ENCODE measurements at regions not wholly inside any gene's neighbourhood (a gene's known extent, or its start where the extent isn't known, plus 50 kb on each side); places are given as distances from the start of the nearest gene placed in this dataset.

DNA sequence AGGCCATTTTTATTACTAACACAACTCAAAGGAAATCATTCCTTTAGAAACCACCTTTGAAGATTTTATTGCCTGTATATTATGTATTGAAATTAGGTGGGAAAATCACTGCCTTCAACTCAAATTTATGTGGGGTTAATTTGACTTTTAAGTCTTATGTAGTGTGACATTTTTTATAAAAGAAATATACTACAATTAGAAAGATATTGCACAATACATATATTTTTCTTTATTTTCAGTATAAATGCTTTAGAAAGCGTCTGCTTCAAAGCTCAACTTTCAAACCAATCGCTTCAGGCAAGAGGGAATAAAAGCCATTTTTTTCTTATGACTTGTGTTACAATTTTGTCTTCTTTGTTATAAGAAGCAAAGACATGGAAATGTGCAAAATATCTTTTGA lies 337.4 kb upstream of the ZWINT start:
- ChIA-PET CTCF (no interaction called here), POLR2A (no interaction called here)
- Mint-ChIP-seq H3K4me3 (no peak overlapping the region), H3K4me1 (no peaks in the 10 kb centered on the region), H3K27me3 (no peaks in the 10 kb centered on the region), H3K36me3 (ENCODE audit: low read depth) (no peaks in the 10 kb centered on the region), H3K9me3 (no peaks in the 10 kb centered on the region), H3K27ac (no peak overlapping the region)
- no peak for ATAC-seq (ENCODE audit: low read depth)
- intact Hi-C loops (cut with micrococcal nuclease), result no loop called here
- DNase-seq, result no peak
- TF ChIP-seq, protein P1, sequence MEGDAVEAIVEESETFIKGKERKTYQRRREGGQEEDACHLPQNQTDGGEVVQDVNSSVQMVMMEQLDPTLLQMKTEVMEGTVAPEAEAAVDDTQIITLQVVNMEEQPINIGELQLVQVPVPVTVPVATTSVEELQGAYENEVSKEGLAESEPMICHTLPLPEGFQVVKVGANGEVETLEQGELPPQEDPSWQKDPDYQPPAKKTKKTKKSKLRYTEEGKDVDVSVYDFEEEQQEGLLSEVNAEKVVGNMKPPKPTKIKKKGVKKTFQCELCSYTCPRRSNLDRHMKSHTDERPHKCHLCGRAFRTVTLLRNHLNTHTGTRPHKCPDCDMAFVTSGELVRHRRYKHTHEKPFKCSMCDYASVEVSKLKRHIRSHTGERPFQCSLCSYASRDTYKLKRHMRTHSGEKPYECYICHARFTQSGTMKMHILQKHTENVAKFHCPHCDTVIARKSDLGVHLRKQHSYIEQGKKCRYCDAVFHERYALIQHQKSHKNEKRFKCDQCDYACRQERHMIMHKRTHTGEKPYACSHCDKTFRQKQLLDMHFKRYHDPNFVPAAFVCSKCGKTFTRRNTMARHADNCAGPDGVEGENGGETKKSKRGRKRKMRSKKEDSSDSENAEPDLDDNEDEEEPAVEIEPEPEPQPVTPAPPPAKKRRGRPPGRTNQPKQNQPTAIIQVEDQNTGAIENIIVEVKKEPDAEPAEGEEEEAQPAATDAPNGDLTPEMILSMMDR (IDR thresholded peaks at IDR 0.05), result no peak

DNA sequence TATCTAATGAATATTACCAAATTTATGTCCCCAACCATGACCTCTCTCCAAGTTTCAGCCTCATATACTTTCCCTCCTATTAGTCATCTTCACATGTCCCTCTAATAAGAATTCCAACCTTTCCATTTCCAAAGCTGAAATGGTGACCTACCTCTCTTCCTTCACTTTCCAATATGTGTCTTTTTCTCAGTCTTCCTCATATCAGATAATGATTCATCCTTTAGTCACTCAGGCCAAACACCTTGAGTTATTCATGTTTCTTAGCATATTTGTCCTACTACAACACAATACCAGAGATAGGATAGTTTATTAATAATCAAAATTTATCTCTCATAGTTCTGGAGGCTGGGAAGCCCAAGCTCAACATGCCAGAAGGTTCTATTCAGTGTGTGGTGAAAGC lies 318.5 kb upstream of the ZWINT start:
- POLR2A ChIA-PET, result no interaction called here
- no peaks in the 10 kb centered on the region for H3K27me3 Mint-ChIP-seq
- no peaks in the 10 kb centered on the region for H3K36me3 Mint-ChIP-seq (ENCODE audit: low read depth)
- no peaks in the 10 kb centered on the region for H3K4me1 Mint-ChIP-seq
- no peak for DNase-seq
- TF ChIP-seq, protein P1 (IDR thresholded peaks at IDR 0.05), result no peak
- no peaks in the 10 kb centered on the region for H3K9me3 Mint-ChIP-seq
- no peak overlapping the region for H3K27ac Mint-ChIP-seq
- ATAC-seq (ENCODE audit: low read depth), result no peak
- CTCF ChIA-PET, result no interaction called here
- H3K4me3 Mint-ChIP-seq, result no peak overlapping the region
- intact Hi-C loops (cut with micrococcal nuclease), result no loop called here

DNA sequence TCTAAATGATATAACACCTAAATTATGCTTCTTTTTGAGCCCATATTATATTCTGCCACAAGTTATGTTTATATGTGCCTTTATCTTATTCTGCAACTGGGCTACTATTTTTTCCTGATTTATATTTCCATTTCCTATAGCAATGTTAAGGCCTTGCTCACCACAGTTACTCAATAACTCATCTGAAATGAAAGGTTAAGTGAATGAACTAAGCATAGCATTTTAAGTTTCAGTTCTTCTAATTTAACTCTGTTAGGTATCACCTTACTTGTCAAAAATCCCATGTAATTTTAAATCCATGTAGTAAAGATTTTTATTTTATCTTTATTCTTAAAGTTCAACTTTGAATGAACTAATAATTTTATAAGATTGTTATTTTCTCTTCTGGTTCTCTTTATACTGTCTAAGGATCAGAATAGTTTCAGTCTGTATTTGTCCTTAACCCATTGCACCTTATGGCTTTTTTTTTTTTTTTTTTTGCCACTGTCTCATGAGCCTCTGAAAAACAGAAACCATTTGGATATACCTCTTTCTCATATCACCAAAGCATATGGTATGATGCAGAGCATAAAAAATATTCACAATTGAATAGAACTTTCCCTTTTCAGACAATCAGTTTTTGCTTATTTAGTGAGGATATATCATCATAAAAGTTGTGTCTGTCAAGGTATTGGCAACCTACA lies 301.8 kb upstream of the ZWINT start:
- TF ChIP-seq, protein P1 (IDR thresholded peaks at IDR 0.05), result no peak
- ChIA-PET POLR2A (no interaction called here), CTCF (no interaction called here)
- intact Hi-C loops (cut with micrococcal nuclease), result no loop called here
- no peaks in the 10 kb centered on the region for H3K9me3 Mint-ChIP-seq
- DNase-seq, result no peak
- H3K4me3 Mint-ChIP-seq, result no peak overlapping the region
- H3K4me1 Mint-ChIP-seq, result peaks cover 5% of the 10 kb centered on the region
- H3K36me3 Mint-ChIP-seq (ENCODE audit: low read depth), result no peaks in the 10 kb centered on the region
- no peaks in the 10 kb centered on the region for H3K27me3 Mint-ChIP-seq
- no peak for ATAC-seq (ENCODE audit: low read depth)
- H3K27ac Mint-ChIP-seq, result no peak overlapping the region

DNA sequence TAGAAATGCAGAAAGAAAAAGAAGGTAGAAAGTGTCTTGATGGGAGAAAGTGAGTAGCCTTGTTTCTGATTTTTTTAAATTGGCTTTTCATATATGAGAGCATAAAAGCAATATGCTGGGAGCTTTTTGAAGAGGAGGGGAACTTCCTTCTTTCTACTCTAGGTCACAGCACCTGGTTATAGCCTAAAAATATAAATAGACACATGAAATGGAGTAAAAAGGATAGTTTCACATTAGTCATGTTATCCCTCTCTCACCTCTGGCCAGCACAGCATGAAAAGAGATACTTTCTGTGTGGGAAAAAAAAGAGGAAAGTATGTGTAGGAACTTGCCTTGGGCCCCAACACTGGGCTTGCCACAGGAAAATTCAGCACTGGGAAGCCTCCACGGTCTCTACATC lies 292.2 kb upstream of the ZWINT start:
- ATAC-seq (ENCODE audit: low read depth) (no peak), DNase-seq (no peak)
- no peaks in the 10 kb centered on the region for H3K27me3 Mint-ChIP-seq
- peaks cover 2% of the 10 kb centered on the region for H3K36me3 Mint-ChIP-seq (ENCODE audit: low read depth)
- POLR2A ChIA-PET, result no interaction called here
- intact Hi-C loops (cut with micrococcal nuclease), result no loop called here
- peaks cover 10% of the 10 kb centered on the region for H3K9me3 Mint-ChIP-seq
- H3K4me3 Mint-ChIP-seq, result no peak overlapping the region
- no peak overlapping the region for H3K27ac Mint-ChIP-seq
- CTCF ChIA-PET, result no interaction called here
- H3K4me1 Mint-ChIP-seq, result no peaks in the 10 kb centered on the region
- TF ChIP-seq, protein P1 (IDR thresholded peaks at IDR 0.05), result no peak

DNA sequence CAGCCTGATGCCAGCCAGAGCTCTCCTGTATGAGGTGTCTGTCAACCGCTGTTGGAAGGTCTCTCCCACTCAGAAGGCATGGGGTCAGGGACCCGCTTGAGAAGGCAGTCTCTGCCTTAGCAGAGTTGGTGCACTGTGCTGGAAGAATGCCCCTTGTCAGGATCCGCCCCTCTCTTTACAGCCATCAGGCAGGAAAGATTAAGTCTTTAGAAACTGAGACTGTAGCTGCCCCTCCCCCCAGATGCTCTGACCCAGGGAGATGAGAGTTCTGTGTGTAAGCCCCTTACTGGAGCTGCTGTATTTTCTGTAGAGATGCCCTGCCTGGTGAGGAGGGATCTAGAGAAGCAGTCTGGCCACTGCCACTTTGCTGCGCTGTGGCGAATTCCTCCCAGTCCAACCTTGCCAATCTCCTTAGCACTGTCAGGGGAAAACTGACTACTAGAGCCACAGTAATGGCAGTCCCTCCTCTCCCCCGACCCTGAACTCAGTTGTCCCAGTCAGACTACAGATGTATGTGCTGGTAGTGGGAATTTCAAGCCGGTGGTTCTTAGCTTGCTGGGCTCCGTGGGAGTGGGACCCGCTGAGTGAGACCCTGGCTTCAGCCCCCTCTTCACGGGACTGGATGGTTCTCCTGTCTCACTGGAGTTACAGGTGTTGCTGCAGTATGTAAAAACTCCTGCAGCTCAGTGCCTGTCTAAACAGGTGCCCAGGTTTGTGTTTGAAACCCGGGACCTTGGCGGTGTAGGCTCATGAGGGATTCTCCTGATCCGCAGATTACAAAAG lies 285.5 kb upstream of the ZWINT start:
- Mint-ChIP-seq H3K9me3 (no peaks in the 10 kb centered on the region), H3K36me3 (ENCODE audit: low read depth) (no peaks in the 10 kb centered on the region), H3K4me1 (no peaks in the 10 kb centered on the region), H3K27me3 (no peaks in the 10 kb centered on the region), H3K27ac (no peak overlapping the region), H3K4me3 (no peak overlapping the region)
- CTCF ChIA-PET, result no interaction called here
- TF ChIP-seq, protein P1 (IDR thresholded peaks at IDR 0.05), result no peak
- DNase-seq (no peak), ATAC-seq (ENCODE audit: low read depth) (no peak)
- intact Hi-C loops (cut with micrococcal nuclease), result no loop called here
- POLR2A ChIA-PET, result no interaction called here

Data from activated B cell treated with CpG ODN at 0.5 μM for 24 hours (primary cell).